ENCODE measurements at regions not wholly inside any gene's neighbourhood (a gene's known extent, or its start where the extent isn't known, plus 50 kb on each side); places are given as distances from the start of the nearest gene placed in this dataset.

DNA sequence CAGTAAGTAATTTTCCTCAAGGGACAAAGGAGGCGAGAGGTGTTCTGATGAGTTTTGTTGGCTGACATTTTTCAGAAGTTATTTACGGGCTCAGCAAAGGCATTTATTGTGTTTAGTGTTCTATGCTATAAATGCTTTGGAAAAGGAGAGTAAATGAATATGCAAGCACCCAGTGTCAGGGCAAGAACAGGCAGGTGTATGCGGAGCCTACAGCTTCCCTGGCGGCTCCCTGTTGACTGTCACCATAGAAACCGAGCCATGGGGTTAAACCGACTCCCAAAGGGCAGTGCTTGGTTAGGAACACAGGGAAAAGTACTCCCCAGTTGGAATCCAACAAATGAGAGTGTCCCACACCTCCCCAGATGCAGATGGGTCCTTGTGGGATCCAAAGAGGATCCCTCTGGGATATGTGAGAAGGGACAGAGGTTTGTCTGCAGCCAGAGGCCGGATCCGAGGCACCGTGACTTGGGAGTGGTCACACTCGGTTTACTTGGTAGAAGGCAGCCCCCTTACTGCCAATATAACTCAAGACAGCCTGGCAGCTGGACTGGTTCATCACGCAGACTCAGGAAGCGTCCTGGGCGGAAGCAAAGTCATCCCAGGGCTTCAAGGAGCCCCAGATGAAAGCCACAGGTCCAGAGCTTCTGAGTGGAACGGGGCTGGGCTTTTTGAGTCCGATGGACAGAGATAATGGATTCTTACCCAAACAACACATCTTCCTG, 329.7 kb downstream of the CTTN start:
- DNase-seq (peak in 1 of 2 donors; percentile 23), ATAC-seq (no peak)
- no peaks in the 10 kb centered on the region for H3K9me3 ChIP-seq
- H3K36me3 ChIP-seq (ENCODE audit: insufficient read depth in 1 of 2, low read depth in 1 of 2), result no peaks in the 10 kb centered on the region
- no peak overlapping the region for H3K27ac ChIP-seq
- H3K4me3 ChIP-seq, result no peak overlapping the region
- WGBS, 3 donors, result 60 to 65% (median 63%) methylated on average over 15 of the region's 15 CpGs
- H3K27me3 ChIP-seq (ENCODE audit: insufficient read depth in 3 of 3, low read length in 2 of 3), result peaks cover 0 to 18% (median 7%) of the 10 kb centered on the region in 3 donors
- H3K4me1 ChIP-seq, result no peaks in the 10 kb centered on the region
- intact Hi-C loops (cut with DNase I), result no loop called here
- TF ChIP-seq, protein P1, sequence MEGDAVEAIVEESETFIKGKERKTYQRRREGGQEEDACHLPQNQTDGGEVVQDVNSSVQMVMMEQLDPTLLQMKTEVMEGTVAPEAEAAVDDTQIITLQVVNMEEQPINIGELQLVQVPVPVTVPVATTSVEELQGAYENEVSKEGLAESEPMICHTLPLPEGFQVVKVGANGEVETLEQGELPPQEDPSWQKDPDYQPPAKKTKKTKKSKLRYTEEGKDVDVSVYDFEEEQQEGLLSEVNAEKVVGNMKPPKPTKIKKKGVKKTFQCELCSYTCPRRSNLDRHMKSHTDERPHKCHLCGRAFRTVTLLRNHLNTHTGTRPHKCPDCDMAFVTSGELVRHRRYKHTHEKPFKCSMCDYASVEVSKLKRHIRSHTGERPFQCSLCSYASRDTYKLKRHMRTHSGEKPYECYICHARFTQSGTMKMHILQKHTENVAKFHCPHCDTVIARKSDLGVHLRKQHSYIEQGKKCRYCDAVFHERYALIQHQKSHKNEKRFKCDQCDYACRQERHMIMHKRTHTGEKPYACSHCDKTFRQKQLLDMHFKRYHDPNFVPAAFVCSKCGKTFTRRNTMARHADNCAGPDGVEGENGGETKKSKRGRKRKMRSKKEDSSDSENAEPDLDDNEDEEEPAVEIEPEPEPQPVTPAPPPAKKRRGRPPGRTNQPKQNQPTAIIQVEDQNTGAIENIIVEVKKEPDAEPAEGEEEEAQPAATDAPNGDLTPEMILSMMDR (IDR thresholded peaks at IDR 0.05), result no peak

DNA sequence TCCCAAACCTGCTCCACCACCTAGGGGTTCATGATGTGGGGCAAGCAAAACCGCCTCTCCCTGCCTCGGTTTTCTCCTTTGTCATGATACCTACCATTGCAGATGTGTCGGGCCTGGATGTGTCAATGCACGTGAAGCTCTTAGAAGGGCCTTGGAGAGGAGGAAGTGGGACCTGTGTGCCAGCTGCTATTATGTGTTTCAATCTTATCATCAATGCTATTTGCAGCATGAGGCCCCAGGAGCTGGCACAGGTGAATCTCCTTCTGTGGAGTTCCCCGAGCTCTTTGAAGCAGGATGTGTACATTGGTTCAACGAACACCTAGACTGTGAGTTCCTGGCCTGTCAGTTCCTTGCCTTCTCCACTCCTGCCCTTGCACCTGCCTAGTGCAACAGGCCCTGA, 331.6 kb downstream of the CTTN start:
- no peak overlapping the region for H3K27ac ChIP-seq
- H3K36me3 ChIP-seq (ENCODE audit: insufficient read depth in 1 of 2, low read depth in 1 of 2), result no peaks in the 10 kb centered on the region
- no peak for DNase-seq
- WGBS, 3 donors, result 88 to 91% (median 90%) methylated on average over 6 of the region's 6 CpGs
- no peak overlapping the region for H3K4me3 ChIP-seq
- TF ChIP-seq, protein P1 (IDR thresholded peaks at IDR 0.05), result no peak
- intact Hi-C loops (cut with DNase I), result no loop called here
- no peaks in the 10 kb centered on the region for H3K9me3 ChIP-seq
- no peak for ATAC-seq
- peaks cover 0 to 18% (median 6%) of the 10 kb centered on the region in 3 donors for H3K27me3 ChIP-seq (ENCODE audit: insufficient read depth in 3 of 3, low read length in 2 of 3)
- H3K4me1 ChIP-seq, result no peaks in the 10 kb centered on the region

DNA sequence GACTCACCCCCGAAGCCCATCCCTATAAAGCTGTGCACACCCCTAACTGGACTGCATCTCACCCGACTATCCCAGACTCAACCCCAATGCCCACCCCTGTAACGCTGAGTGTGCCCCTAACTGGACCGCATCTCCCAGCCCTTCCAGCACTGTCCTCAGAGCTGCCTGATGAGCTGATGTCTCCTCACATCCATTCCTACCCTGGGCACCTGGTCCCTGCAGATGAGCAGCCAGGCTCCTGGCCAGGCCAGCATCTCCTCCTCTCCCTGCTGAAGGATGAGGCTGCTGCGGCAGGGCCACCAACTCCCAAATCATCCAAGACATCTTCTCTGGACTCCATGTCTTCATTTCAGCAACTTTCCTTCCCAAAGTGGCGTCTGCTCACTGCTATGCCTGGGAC, 332.1 kb downstream of the CTTN start:
- intact Hi-C loops (cut with DNase I), result no loop called here
- 94 to 96% (median 94%) methylated on average over 6 of the region's 6 CpGs for WGBS, 3 donors
- DNase-seq (peak in 1 of 2 donors; percentile 17), ATAC-seq (no peak)
- TF ChIP-seq, protein P1 (IDR thresholded peaks at IDR 0.05), result no peak
- Histone ChIP-seq H3K36me3 (ENCODE audit: insufficient read depth in 1 of 2, low read depth in 1 of 2) (no peaks in the 10 kb centered on the region), H3K4me1 (no peaks in the 10 kb centered on the region), H3K9me3 (no peaks in the 10 kb centered on the region), H3K27ac (no peak overlapping the region), H3K4me3 (no peak overlapping the region), H3K27me3 (ENCODE audit: insufficient read depth in 3 of 3, low read length in 2 of 3) (peaks cover 0 to 18% (median 6%) of the 10 kb centered on the region in 3 donors)

DNA sequence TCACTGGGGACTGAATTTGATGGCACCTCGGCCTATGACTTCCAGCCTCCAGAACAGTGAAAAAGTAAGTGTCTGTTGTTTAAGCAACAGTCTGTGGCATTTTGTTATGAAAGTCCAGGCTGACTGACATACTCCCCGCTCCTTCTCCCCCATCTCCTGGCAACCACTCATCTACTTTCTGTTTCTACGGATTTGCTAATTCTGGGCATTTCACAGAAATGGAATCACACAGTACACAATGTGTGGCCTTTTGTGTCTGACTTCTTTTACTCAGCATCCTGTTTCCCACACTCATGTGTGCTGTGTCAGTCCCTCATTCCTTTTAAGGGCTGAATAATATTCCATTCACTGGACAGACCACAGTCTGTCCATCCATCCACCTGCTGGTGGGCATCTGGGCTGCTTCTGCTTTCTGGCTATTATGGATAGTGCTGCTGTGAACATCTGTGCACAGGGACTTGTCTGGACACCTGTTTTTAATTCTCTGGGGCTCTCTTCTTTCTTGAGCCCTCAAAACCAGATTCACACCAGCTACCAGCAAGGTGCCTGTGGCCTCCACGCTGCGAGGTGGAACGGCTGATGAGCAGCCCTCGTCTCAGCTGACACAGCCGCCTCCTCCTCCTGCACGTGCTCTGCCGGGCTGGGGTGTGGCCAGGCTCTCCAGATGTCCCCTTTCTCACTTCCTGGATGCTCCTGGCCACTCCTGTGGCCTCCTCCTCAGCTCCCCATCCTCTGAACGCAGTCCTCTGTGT, 333.1 kb downstream of the CTTN start:
- no peaks in the 10 kb centered on the region for H3K4me1 ChIP-seq
- ATAC-seq (no peak), DNase-seq (peak in 1 of 2 donors; percentile 8)
- H3K27ac ChIP-seq, result no peak overlapping the region
- H3K27me3 ChIP-seq (ENCODE audit: insufficient read depth in 3 of 3, low read length in 2 of 3), result peaks cover 0 to 10% (median 4%) of the 10 kb centered on the region in 3 donors
- TF ChIP-seq, protein P1 (IDR thresholded peaks at IDR 0.05), result no peak
- no peaks in the 10 kb centered on the region for H3K36me3 ChIP-seq (ENCODE audit: insufficient read depth in 1 of 2, low read depth in 1 of 2)
- H3K4me3 ChIP-seq, result no peak overlapping the region
- no peaks in the 10 kb centered on the region for H3K9me3 ChIP-seq
- WGBS, 3 donors, result 67 to 72% (median 69%) methylated on average over 11 of the region's 11 CpGs
- intact Hi-C loops (cut with DNase I), result no loop called here
